ENCODE measurements at regions not wholly inside any gene's neighbourhood (a gene's known extent, or its start where the extent isn't known, plus 50 kb on each side); places are given as distances from the start of the nearest gene placed in this dataset.

GRCh38 chr7:125085084-125085483 is 155.5 kb upstream of the POT1 start:
- TF ChIP-seq ZFX (IDR thresholded peaks at IDR 0.05; ENCODE audit: borderline replicate concordance) (no peak), CTCF (IDR thresholded peaks at IDR 0.05) (no peak)

GRCh38 chr7:125084196-125084595 is 154.6 kb upstream of the POT1 start:
- H3K27ac ChIP-seq, result no peak overlapping the region
- no peak for TF ChIP-seq CTCF (IDR thresholded peaks at IDR 0.05)
- no peak for TF ChIP-seq ZFX (IDR thresholded peaks at IDR 0.05; ENCODE audit: borderline replicate concordance)

More at GRCh38 chr7:125085084-125085483, 155.5 kb upstream of the POT1 start:
- no peak overlapping the region for H3K27ac ChIP-seq

GRCh38 chr7:125074141-125074540 is 144.5 kb upstream of the POT1 start:
- no peak for TF ChIP-seq CTCF (IDR thresholded peaks at IDR 0.05)
- TF ChIP-seq ZFX (IDR thresholded peaks at IDR 0.05; ENCODE audit: borderline replicate concordance), result no peak
- no peak overlapping the region for H3K27ac ChIP-seq

- no peak overlapping the region for H3K27ac ChIP-seq
- TF ChIP-seq ZFX (IDR thresholded peaks at IDR 0.05; ENCODE audit: borderline replicate concordance) (no peak), CTCF (IDR thresholded peaks at IDR 0.05) (no peak)
Observed at GRCh38 chr7:125065546-125065945, 135.9 kb upstream of the POT1 start.

- H3K27ac ChIP-seq, result no peak overlapping the region
- no peak for TF ChIP-seq ZFX (IDR thresholded peaks at IDR 0.05; ENCODE audit: borderline replicate concordance)
- no peak for TF ChIP-seq CTCF (IDR thresholded peaks at IDR 0.05)
Observed at GRCh38 chr7:125065001-125065400, 135.4 kb upstream of the POT1 start.

GRCh38 chr7:125061776-125062397 is 132.3 kb upstream of the POT1 start:
- TF ChIP-seq CTCF (IDR thresholded peaks at IDR 0.05), result no peak
- TF ChIP-seq ZFX (IDR thresholded peaks at IDR 0.05; ENCODE audit: borderline replicate concordance), result no peak
- H3K27ac ChIP-seq, result peak overlapping the region; percentile 38

GRCh38 chr7:125061083-125061745 is 131.6 kb upstream of the POT1 start:
- H3K27ac ChIP-seq, result peak overlapping the region; percentile 38
